Smooth muscle cell (in vitro differentiated cells): ENCODE measurements at regions not wholly inside any gene's neighbourhood (a gene's known extent, or its start where the extent isn't known, plus 50 kb on each side); places are given as distances from the start of the nearest gene placed in this dataset.
"Not testable (repeated sequence)": the region's sequence is repeated elsewhere in the genome, so short reads cannot be mapped to it uniquely, and the experiment has no call there.

Experiments used
- DNase-seq: peaks from one replicate; lab custom pipeline; 2025; ENCODE audit not compliant: unreplicated experiment; lab: John Stamatoyannopoulos, UW
- H2AFZ ChIP-seq: fragments of 200-600 bp; sonication (generic); 2 replicates; pipeline ENCODE4 v1.6.0; 2016; ENCODE audit warnings: antibody characterized with exemption, low read depth, mild to moderate bottlenecking
- H3F3A ChIP-seq: fragments of 200-600 bp; sonication (generic); 2 replicates; pipeline ENCODE4 v1.6.0; 2017; ENCODE audit warnings: antibody characterized with exemption, low read depth
- H3K27ac ChIP-seq: fragments of 200-600 bp; sonication (generic); 2 replicates; pipeline ENCODE4 v1.5.1; 2016; ENCODE audit warnings: low read depth, mild to moderate bottlenecking
- H3K27me3 ChIP-seq: fragments of 200-600 bp; sonication (generic); 2 replicates; pipeline ENCODE4 v1.6.1; 2016; ENCODE audit warnings: low read depth, mild to moderate bottlenecking
- H3K36me3 ChIP-seq: fragments of 200-600 bp; sonication (generic); 2 replicates; pipeline ENCODE4 v1.5.1; 2016; ENCODE audit warnings: low read depth
- H3K4me1 ChIP-seq: fragments of 200-600 bp; sonication (generic); 2 replicates; pipeline ENCODE4 v1.5.1; 2016; ENCODE audit warnings: low read depth
- H3K4me2 ChIP-seq: fragments of 200-600 bp; sonication (generic); 2 replicates; pipeline ENCODE4 v1.6.0; 2016; ENCODE audit warnings: mild to moderate bottlenecking
- H3K4me3 ChIP-seq: fragments of 200-600 bp; sonication (generic); 2 replicates; pipeline ENCODE4 v1.5.1; 2016; ENCODE audit warnings: mild to moderate bottlenecking
- H3K79me2 ChIP-seq: fragments of 200-600 bp; sonication (generic); 2 replicates; pipeline ENCODE4 v1.6.0; 2016; ENCODE audit warnings: low read depth, mild to moderate bottlenecking
- H3K9ac ChIP-seq: fragments of 200-600 bp; sonication (generic); 2 replicates; pipeline ENCODE4 v1.6.0; 2016; ENCODE audit warnings: low read depth
- H3K9me3 ChIP-seq: fragments of 200-600 bp; sonication (generic); replicated peaks from 2 replicates; pipeline ENCODE4 v1.5.1; 2016; ENCODE audit warnings: low read depth
- H4K20me1 ChIP-seq: fragments of 200-600 bp; sonication (generic); 2 replicates; pipeline ENCODE4 v1.6.0; 2016; ENCODE audit warnings: low read depth
- WGBS: methylation state at CpG from one replicate; pipeline ENCODE4 v1.1.7; 2016; ENCODE audit warnings: low lambda C conversion rate; 5-methylcytosine and 5-hydroxymethylcytosine counted together
- TF ChIP-seq, protein P1 (sequence below): fragments of 200-600 bp; sonication (generic); IDR thresholded peaks from 2 replicates; pipeline ENCODE4 v1.5.1; 2017; ENCODE audit warnings: borderline replicate concordance, mild to moderate bottlenecking, antibody characterized with exemption; ENCODE audit not compliant: insufficient read depth, poor library complexity, severe bottlenecking

DNA sequence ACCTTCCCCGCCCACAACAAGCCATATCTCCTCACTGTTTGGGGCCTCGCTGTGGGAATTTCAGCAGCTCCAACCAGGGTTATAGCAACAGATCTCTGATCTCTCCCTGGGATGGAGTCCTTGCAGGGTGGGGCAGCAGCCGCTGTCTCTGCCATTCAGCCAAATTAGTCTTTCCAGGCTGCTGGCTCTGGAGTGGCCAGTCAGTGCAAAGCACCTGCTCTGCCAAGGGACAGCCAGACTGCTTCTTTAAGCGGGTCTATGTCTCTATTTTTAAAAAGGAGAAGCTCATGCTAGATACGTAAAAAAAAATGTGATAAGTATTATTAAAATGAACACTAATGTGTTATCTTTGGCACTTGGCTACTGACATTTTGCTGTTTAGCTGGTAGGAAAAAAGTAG is 380.2 kb downstream of the CDH10 start:
- Histone ChIP-seq H3K36me3 (no peaks in the 10 kb centered on the region), H3K9me3 (no peaks in the 10 kb centered on the region), H3F3A (no peaks in the 10 kb centered on the region), H3K27ac (no peak overlapping the region), H3K4me1 (no peaks in the 10 kb centered on the region), H3K4me3 (no peak overlapping the region), H3K79me2 (no peaks in the 10 kb centered on the region), H3K9ac (no peak overlapping the region), H3K4me2 (no peak overlapping the region), H4K20me1 (no peaks in the 10 kb centered on the region), H3K27me3 (no peaks in the 10 kb centered on the region), H2AFZ (no peak overlapping the region)
- TF ChIP-seq, protein P1, sequence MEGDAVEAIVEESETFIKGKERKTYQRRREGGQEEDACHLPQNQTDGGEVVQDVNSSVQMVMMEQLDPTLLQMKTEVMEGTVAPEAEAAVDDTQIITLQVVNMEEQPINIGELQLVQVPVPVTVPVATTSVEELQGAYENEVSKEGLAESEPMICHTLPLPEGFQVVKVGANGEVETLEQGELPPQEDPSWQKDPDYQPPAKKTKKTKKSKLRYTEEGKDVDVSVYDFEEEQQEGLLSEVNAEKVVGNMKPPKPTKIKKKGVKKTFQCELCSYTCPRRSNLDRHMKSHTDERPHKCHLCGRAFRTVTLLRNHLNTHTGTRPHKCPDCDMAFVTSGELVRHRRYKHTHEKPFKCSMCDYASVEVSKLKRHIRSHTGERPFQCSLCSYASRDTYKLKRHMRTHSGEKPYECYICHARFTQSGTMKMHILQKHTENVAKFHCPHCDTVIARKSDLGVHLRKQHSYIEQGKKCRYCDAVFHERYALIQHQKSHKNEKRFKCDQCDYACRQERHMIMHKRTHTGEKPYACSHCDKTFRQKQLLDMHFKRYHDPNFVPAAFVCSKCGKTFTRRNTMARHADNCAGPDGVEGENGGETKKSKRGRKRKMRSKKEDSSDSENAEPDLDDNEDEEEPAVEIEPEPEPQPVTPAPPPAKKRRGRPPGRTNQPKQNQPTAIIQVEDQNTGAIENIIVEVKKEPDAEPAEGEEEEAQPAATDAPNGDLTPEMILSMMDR = no peak
- DNase-seq = no peak
- WGBS = 89% methylated on average over 5 of the region's 5 CpGs

- H3K9ac ChIP-seq = no peak overlapping the region
- H3K4me2 ChIP-seq = no peak overlapping the region
- no peaks in the 10 kb centered on the region for H3K36me3 ChIP-seq
- H2AFZ ChIP-seq = no peak overlapping the region
- no peaks in the 10 kb centered on the region for H3K9me3 ChIP-seq
- no peaks in the 10 kb centered on the region for H3K4me1 ChIP-seq
- TF ChIP-seq, protein P1 = no peak
- H3K27ac ChIP-seq = no peak overlapping the region
- WGBS = 67% methylated on average over 4 of the region's 4 CpGs
- no peak overlapping the region for H3K4me3 ChIP-seq
- no peaks in the 10 kb centered on the region for H3F3A ChIP-seq
- no peaks in the 10 kb centered on the region for H3K79me2 ChIP-seq
- no peaks in the 10 kb centered on the region for H4K20me1 ChIP-seq
- no peaks in the 10 kb centered on the region for H3K27me3 ChIP-seq
- DNase-seq = no peak
These were observed 379.5 kb downstream of the CDH10 start for GRCh38 chr5:24265306-24265705.

GRCh38 chr5:24268482-24269056 is 376.2 kb downstream of the CDH10 start:
- no peaks in the 10 kb centered on the region for H3K4me1 ChIP-seq
- no peak overlapping the region for H3K4me3 ChIP-seq
- no peaks in the 10 kb centered on the region for H3K36me3 ChIP-seq
- H3K9me3 ChIP-seq = no peaks in the 10 kb centered on the region
- H4K20me1 ChIP-seq = no peaks in the 10 kb centered on the region
- no peak overlapping the region for H2AFZ ChIP-seq
- H3K27ac ChIP-seq = no peak overlapping the region
- no peak overlapping the region for H3K4me2 ChIP-seq
- H3K9ac ChIP-seq = no peak overlapping the region
- H3K27me3 ChIP-seq = no peaks in the 10 kb centered on the region
- H3F3A ChIP-seq = no peaks in the 10 kb centered on the region
- TF ChIP-seq, protein P1 = no peak
- WGBS = 92% methylated on average over 2 of the region's 2 CpGs
- no peak for DNase-seq
- H3K79me2 ChIP-seq = no peaks in the 10 kb centered on the region

DNA sequence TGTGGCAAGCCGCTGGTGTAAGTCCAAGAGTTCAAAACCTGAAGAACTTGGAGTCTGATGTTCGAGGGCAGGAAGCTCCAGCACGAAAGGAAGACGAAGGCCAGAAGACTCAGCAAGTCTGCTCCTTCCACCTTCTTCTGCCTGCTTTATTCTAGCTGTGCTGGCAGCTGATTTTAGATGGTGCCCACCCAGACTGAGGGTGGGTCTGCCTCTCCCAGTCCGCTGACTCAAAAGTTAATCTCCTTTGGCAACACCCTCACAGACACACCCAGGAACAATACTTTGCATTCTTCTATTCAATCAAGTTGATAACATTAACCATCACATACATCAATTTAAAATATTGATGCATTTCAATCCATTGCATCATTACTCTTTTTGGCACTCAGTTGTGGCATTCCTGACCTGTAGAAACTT is 373.1 kb downstream of the CDH10 start:
- not testable (repeated sequence) for H3K4me3 ChIP-seq, H2AFZ ChIP-seq, H3F3A ChIP-seq, H3K27me3 ChIP-seq, H3K36me3 ChIP-seq, H3K4me2 ChIP-seq, H3K27ac ChIP-seq, H3K9me3 ChIP-seq, DNase-seq, H3K79me2 ChIP-seq, H3K4me1 ChIP-seq, H4K20me1 ChIP-seq, H3K9ac ChIP-seq
- 88% methylated on average over 5 of the region's 5 CpGs for WGBS
